Panc1 (cell line): ENCODE measurements at regions not wholly inside any gene's neighbourhood (a gene's known extent, or its start where the extent isn't known, plus 50 kb on each side); places are given as distances from the start of the nearest gene placed in this dataset.

ENCODE experiments used
- CTCF ChIP-seq: fragments of 450-650 bp; IDR thresholded peaks from 2 replicates; pipeline ENCODE4 v1.5.1; 2017; ENCODE audit warnings: mild to moderate bottlenecking
- TF ChIP-seq, protein P1 (sequence below), 2 experiments: IDR thresholded peaks; 2 replicates each; pipeline ENCODE4 v1.6.1; 2011 to 2012; ENCODE audit warnings: low read depth in 2 of 2, control low read depth in 1 of 2, low read length in 1 of 2, mild to moderate bottlenecking in 1 of 2, moderate library complexity in 1 of 2; ENCODE audit not compliant: insufficient read depth in 1 of 2

DNA sequence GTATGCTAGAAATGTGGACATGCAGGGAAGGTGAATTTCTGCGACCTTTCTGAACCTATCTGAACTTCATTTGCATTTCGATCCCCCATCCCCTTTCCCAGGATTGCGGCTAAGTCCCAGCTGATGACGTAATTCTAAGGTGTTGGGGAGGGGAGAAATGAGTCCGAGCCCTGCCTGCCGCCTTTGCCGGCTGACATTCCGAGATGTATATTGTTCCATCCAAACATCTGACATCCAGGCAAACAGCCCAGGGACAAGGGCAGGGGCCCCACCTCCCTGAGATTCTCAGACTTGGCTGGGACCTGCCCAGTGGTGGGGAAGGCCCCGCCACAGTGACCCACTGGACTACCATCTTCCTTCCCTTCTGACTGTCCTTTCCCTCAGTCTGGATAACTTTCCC lies 494.6 kb downstream of the ENC1 start:
- TF ChIP-seq, protein P1, sequence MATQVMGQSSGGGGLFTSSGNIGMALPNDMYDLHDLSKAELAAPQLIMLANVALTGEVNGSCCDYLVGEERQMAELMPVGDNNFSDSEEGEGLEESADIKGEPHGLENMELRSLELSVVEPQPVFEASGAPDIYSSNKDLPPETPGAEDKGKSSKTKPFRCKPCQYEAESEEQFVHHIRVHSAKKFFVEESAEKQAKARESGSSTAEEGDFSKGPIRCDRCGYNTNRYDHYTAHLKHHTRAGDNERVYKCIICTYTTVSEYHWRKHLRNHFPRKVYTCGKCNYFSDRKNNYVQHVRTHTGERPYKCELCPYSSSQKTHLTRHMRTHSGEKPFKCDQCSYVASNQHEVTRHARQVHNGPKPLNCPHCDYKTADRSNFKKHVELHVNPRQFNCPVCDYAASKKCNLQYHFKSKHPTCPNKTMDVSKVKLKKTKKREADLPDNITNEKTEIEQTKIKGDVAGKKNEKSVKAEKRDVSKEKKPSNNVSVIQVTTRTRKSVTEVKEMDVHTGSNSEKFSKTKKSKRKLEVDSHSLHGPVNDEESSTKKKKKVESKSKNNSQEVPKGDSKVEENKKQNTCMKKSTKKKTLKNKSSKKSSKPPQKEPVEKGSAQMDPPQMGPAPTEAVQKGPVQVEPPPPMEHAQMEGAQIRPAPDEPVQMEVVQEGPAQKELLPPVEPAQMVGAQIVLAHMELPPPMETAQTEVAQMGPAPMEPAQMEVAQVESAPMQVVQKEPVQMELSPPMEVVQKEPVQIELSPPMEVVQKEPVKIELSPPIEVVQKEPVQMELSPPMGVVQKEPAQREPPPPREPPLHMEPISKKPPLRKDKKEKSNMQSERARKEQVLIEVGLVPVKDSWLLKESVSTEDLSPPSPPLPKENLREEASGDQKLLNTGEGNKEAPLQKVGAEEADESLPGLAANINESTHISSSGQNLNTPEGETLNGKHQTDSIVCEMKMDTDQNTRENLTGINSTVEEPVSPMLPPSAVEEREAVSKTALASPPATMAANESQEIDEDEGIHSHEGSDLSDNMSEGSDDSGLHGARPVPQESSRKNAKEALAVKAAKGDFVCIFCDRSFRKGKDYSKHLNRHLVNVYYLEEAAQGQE (IDR thresholded peaks at IDR 0.05; ENCODE audit: insufficient read depth in 1 of 2, low read depth in 2 of 2, low read length in 1 of 2), result no peak
- TF ChIP-seq CTCF, result no peak
